ENCODE measurements at regions not wholly inside any gene's neighbourhood (a gene's known extent, or its start where the extent isn't known, plus 50 kb on each side); places are given as distances from the start of the nearest gene placed in this dataset.
"Not testable (repeated sequence)": the region's sequence is repeated elsewhere in the genome, so short reads cannot be mapped to it uniquely, and the experiment has no call there.

DNA sequence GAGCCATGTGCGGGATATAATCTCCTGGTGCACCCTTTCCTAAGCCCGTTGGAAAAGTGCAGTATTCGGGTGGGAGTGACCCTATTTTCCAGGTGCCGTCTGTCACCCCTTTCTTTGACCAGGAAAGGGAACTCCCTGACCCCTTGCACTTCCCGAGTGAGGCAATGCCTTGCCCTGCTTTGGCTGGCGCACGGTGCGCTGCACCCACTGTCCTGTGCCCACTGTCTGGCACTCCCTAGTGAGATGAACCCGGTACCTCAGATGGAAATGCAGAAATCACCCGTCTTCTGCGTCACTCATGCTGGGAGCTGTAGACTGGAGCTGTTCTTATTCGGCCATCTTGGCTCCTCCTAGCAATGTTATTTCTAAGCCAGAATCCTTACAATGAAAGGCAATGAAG lies 121.1 kb downstream of the TAF11L14 start:
- in situ Hi-C loops (cut with MboI; ENCODE audit: low sequenced_read_pairs) = not testable (repeated sequence)

DNA sequence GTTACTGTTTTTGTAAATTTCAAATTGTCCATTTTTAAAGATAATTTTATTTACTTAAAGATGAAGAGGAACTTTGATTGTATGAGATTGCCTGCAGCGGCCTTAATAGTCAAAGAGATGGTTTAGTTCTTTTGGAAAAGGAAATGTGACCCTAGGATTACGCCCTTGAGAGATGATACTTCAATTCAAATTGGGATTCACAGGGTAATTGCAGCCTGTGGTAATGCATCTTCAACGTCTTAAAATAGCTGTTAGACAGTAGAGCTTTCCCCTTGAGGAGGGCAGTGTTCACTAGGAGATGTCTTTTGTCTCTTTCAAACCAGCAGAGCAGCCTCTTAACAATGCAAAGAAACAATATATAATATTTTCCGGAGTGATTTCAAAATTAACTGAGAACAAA lies 127.1 kb downstream of the TAF11L14 start:
- in situ Hi-C loops (cut with MboI; ENCODE audit: low sequenced_read_pairs) = no loop called here

DNA sequence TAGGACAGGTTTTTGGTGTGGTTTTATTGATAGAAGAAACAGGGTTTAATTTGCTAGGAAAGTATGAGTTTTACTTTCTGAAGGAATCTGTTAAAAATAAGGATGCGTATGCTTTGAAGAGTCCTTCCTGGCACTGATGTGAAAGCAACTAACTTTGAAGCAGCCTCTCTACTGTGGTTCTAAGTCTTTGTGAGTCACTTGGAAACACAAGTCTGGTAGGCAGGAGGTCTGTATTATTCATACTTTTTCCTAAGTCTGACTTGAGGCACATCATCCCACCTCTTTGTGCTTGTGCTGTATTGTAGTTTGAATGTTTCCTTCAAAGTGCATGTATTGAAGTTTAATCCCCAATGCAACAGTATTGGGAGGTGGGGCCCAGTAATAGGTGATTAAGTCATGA lies 129.0 kb downstream of the TAF11L14 start:
- in situ Hi-C loops (cut with MboI; ENCODE audit: low sequenced_read_pairs) = no loop called here

DNA sequence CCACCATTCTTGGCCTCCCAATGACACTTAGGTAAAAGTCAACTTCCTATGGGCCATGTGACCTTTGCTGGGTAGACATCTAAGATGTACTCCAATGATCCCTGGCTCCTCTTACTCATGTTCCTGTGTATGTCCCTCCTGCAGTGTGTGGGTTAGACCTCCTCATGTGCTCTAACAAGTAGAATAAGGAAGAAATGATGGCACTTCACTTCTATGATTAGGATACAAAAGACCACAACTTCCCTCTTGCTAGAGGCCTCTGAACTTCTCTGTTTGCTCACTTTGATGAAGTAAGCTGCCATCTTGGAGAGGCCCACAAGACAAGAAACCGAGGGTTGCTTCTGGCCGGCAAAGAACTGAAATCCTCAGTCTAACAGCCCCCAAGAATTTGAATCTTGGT lies 131.8 kb downstream of the TAF11L14 start:
- in situ Hi-C loops (cut with MboI; ENCODE audit: low sequenced_read_pairs) = no loop called here

DNA sequence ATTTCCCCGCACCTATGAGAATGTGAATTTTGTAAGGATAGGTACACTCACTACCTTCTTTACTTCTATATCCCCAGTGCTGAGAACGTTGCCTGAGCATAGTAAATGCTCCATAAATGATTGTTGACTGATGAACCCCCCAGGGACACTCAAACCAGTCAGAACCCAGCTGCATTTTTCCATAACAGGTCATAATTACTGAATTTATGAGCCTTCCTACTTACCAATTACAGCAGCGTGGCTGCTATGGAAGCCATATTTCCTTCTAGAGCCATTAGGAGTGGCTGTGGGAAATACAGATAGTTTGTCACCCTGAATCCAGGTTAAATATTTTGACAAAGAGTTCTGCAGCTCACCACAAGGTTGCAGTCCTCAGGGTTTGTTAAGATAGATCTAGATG lies 135.0 kb downstream of the TAF11L14 start:
- in situ Hi-C loops (cut with MboI; ENCODE audit: low sequenced_read_pairs) = no loop called here

DNA sequence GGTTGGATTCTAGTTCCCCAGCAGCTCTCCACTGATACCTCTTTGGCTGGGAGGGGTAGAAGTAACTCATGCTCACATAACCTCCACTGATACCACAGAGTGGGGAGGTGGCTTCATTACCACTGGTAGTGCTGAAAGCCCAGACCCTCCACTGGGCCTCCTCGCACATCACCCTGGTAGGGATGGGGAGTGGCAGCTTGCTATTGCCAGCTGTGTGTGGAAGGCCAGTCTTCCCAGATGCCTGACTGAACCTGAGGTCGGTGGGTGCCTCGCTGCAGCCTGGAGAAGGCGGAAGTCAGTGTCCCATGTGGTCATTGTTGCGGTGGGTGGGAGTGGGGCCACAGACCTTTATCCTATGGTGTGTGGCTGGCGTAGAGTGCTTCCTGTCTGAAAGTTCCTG lies 138.0 kb downstream of the TAF11L14 start:
- in situ Hi-C loops (cut with MboI; ENCODE audit: low sequenced_read_pairs) = no loop called here

DNA sequence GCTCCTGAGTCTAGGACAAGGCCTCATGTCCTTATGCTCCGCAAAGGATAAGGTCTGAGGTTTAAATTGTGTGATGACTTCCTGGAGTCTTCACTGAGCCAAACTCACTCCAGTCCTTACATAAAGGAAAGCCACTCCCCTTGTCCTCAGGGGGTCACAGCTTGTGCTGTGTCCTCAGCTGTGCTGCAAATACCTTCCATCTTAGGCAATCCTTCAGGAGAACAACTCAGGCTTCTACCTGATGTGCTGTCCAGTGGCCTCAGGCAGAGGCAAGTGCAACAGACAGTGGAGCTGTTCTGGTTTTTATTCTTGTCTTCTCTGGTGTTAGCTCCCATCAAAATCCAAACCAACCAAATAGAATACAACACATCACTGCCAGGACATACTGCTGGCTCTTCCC lies 151.5 kb downstream of the TAF11L14 start:
- in situ Hi-C loops (cut with MboI; ENCODE audit: low sequenced_read_pairs) = no loop called here

DNA sequence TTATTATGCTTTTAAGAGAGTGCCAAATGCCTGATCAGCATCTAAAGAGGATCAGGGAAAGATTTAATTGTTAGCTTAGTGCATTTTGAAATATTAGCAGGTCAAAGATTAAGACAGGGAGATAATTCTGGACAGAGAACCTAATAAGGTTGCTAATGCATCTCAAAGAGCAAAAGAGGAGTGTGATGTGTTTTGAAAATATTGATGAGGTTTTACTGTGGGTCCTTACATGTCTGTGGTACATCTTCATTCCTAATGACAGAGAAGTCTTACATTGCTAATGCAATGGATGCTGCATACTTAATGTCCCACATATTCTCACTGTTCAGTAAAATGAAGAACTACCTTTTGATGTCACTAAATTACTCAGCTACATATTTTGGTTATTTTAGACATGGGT lies 154.1 kb downstream of the TAF11L14 start:
- in situ Hi-C loops (cut with MboI; ENCODE audit: low sequenced_read_pairs) = no loop called here

DNA sequence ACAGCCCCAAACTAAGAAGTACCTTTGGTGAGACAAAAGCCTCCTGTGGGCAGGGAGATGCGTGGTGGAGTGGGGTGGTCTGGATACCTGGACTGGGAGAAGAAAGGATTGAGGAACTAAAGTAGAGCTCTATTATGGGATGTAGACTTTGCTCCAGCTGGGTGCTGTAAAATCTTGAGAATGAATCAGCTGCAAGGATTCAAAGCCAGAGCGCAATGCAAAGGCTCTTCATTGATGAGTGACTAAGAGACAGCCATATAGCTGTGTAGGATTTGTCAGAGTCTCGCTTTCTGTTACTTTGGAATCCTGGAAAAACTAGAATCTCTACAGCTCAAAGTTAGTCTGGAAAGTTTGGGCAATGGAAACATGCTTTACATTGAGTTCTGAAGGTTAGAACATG lies 159.9 kb downstream of the TAF11L14 start:
- in situ Hi-C loops (cut with MboI; ENCODE audit: low sequenced_read_pairs) = no loop called here

DNA sequence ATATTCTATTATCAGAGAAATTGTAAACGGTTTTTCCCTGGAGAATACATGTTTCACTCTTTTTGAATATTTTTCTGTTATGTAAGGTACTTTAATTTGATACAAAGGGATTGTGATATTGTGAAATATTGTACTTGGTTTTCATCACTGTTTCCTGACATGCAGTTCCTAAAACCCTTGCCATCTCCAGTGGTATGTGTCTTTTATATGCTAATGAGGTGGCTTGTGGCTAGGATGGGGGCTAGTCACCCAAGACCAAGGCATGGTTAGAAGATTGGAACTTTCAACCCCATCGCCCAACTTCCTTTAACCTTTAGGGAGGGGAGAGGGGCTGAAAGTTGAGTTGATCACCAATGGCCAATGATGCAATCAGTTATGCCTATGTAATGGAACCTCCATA lies 160.6 kb downstream of the TAF11L14 start:
- in situ Hi-C loops (cut with MboI; ENCODE audit: low sequenced_read_pairs) = no loop called here

DNA sequence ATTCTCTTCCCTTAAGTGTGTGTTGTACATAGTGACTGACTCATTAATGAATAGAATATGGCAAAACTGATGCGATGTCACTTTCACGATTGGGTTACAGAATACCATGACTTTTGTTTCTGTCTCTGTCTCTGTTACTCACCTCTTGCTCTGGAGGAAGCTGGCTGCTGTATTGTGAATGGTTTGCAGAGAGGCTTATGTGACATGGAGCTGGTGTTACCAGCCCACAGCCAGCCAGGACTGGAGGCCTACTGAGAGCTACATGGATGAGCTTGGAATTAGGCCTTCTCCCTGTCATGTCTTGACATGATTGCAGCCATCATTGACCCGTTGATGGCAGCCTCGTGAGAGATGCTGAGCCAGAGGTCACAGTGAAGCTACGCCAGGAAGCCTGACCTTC lies 161.9 kb downstream of the TAF11L14 start:
- in situ Hi-C loops (cut with MboI; ENCODE audit: low sequenced_read_pairs) = no loop called here

DNA sequence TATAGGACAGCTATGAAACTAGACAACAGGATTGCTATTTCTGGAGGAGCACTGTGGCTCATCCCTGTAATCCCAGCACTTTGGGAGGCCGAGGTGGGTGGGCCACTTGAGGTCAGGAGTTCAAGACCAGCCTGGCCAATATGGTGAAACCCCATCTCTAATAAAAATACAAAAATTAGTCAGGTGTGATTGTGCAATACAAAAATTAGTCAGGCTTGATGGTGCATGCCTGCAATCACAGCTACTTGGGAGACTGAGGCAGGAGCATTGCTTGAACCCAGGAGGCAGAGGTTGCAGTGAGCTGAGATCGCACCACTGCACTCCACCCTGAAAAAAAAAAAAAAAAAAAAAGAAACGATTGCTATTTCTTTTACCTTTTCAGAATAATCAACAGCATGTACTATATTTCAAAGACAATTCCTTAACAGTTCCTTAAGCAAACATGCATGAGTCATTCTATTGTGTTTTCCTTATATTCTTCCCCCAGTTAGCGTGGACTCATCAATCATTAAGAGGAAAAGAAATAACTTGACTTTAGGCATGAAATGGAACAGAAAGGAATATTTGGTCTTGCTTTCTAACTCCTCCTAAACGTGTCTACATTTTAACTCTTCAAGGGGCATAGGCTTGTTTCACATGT lies 162.6 kb downstream of the TAF11L14 start:
- in situ Hi-C loops (cut with MboI; ENCODE audit: low sequenced_read_pairs) = no loop called here

DNA sequence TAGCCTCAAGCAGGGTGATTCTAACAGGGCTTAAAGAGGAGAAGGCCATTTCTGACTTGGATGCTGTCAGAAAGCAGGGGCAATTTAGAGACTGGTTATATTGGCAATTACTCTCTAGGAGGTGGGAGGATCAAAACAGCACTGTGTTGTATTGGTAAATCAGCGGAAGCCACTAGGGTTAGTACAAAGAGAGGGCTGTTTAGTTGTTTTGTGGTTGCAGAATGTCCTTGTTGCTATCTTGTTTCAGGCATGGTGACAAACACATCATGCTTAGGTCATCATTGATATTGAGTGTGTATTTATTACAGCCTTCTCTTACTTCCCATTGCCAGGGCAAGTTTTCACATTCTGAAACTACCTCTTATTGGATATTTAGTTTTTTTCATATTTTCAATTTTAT lies 165.3 kb downstream of the TAF11L14 start:
- in situ Hi-C loops (cut with MboI; ENCODE audit: low sequenced_read_pairs) = no loop called here

DNA sequence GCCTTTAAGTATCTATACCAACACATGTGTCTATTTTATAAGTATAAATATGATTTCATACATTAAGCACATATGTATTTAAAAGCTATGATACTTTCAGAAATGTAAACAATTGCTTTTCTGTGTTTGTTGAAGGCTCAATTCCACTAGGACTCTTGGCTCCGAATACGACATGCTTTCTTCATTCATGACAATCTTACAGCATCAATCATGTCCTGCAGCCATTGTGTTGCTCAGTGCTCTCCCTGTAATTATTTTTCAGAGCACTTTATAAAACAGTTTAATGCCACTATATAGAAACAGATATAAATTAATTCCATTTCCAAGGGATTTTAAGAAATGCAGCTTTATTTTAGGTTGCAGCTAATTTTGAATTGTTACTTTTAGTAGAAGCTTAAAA lies 167.3 kb downstream of the TAF11L14 start:
- in situ Hi-C loops (cut with MboI; ENCODE audit: low sequenced_read_pairs) = no loop called here

DNA sequence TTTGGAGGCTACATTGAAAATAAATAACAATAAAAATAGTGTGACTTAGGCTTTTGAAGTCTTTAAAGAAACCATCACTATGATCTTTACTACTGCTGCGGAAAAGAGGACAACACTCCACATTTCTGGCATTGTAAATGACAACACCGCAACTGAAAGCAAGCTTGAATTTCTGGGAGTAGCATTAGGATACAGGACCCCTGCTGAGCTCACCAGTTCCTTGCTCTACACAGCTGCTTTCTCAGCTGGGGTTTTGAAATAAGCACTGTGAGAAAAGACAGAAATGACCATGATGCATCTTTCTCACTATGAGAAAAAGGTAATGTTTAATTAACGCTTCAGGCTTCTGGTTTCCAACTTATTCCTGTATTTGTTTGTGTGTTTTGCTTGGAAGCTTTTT lies 168.0 kb downstream of the TAF11L14 start:
- in situ Hi-C loops (cut with MboI; ENCODE audit: low sequenced_read_pairs) = no loop called here

DNA sequence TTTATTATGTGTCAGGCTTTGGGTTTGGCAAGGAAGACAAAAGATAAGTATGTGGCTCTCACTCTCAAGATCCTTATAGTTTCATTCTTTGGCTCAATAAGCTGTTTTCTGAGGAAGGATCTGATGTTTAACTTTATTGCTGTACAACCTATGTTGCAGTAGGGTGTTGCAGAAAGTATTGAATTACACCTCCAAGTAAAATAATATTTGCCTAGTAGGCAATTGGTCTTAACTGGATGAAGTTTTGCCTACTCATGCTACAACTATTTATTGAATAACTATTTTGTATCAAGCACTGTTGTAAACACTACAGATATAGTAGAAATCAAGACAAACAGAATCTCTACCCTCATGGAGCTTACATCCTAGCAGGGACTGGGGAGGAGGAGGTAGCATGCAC lies 169.7 kb downstream of the TAF11L14 start:
- in situ Hi-C loops (cut with MboI; ENCODE audit: low sequenced_read_pairs) = no loop called here

DNA sequence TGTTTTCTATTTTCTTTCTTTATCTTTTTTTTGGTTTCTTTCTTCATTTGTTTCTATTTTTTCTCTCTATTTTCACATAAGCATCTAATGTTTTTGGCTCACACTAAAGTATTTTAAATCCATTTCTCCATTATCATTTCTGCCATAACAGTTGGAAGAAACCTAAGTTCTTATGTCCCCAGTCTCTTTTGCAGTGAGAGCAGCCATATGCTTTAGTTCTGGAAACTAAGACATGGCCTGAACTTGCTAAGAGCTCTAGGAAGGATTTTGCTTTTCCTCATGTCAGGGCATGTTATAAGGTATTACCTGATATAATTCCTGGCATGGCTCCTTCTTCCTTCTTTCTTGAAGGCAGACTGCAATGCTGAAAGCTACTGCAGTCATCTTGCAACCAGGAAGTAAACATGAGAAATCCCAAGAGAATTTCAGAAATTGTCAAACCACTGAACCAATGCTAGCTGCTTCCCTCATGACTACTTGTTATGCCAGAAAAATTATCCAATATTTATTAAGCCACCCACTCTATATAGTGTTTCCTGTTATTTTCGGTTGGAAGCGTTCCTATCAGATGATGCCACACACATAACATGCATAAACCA lies 171.1 kb downstream of the TAF11L14 start:
- in situ Hi-C loops (cut with MboI; ENCODE audit: low sequenced_read_pairs) = no loop called here

DNA sequence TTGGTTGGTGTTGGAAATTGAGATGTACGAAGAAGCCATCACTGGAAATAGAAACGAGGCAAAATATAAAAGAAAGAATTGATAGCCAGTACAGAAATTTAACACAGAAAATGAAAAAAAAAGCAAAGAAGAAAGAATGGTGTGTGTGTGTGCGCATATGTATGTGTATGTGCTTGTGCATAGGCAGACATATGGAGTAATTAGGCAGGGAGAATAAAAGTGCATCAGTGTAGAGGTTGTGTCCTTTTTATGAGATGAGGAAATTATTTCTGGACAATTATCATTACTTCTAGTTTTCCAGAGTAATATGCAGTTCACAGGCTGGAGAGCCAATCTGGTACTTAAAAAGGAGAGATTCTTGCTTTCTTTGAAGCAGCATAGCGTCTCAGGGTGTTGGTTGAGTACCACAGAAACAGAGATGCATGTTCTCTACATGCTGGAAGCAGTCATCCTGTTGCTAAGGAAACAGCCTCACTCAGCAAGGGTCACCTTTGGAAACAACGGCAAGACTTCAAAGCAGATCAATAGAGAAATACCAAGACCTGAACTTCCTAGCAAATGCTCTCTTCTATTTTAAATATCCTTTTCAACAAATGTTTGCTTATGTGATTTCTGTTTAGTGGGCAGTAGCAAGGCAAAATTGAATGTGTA lies 172.7 kb downstream of the TAF11L14 start:
- in situ Hi-C loops (cut with MboI; ENCODE audit: low sequenced_read_pairs) = no loop called here

DNA sequence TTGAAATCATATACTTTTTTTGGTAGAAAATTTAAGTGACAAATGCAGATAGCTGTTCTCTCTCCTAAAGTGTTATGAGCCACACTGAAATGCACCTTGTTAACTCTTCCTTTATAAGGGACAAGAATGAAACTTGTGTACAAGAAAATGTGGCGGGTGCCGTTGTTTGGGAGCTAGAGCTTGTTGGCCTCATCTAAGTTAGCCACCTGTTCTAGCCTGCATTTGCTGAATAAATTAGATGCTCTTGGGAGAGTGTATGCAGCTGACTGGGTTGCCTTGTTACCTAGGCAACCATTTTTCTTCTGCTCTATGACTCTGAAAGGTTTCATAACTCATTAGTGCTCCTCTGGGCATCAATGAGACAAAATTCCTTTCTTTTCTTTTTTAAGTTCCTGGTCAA lies 174.3 kb downstream of the TAF11L14 start:
- in situ Hi-C loops (cut with MboI; ENCODE audit: low sequenced_read_pairs) = no loop called here

DNA sequence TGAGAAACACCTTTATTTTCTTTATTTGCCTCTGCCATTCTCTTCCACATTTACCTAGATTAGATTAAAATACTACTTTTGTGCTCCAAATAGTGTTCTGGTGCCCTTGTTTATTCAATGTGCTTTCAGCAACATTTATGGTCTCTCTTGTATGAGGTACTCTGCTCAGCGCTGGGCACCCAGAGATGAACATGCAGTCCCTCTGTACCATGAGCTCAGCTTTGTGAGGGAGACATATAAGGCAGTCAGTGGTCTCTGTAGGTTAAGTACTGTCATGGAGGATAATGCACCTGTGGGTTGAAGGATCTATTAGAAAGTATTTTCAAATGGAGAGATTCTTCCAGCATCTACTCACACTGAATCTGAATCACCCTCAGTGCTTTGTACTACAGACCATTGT lies 176.5 kb downstream of the TAF11L14 start:
- in situ Hi-C loops (cut with MboI; ENCODE audit: low sequenced_read_pairs) = no loop called here

DNA sequence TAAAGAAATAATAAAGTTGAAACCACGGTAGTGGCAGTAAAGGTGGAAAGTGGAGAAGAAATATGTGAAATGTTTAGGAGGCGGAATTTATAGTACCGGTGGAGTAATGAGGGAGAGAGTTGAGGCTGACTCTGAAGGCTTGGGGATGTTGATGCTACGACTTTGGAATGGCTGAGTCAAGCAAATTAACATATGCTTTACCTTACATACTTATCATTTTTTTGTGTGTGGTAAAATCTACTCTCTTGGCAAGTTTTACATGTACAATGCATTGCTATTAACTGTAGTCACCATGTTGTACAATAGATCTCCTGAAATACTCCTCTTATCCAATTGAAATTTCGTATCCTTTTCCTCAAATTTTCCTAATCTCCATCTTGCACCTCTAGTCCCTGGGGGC lies 179.0 kb downstream of the TAF11L14 start:
- in situ Hi-C loops (cut with MboI; ENCODE audit: low sequenced_read_pairs) = no loop called here

DNA sequence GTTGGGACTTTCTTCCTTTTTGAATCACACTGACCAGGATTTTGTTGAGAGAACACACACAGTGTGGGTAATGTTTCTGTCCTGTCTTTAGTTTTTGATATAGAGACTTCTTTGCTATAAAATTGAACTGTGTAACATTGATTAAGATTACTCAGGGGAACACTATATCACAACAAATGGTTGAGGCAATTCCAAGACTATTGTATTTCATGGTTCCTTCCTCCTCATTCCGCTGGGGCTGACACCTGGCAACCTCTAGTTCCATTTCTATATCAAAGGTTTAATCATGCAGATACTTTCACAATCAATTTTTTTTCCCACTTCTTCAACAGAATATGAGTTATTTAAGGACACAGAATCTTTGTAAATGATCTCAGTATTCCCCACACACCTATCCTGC lies 182.2 kb downstream of the TAF11L14 start:
- in situ Hi-C loops (cut with MboI; ENCODE audit: low sequenced_read_pairs) = no loop called here

DNA sequence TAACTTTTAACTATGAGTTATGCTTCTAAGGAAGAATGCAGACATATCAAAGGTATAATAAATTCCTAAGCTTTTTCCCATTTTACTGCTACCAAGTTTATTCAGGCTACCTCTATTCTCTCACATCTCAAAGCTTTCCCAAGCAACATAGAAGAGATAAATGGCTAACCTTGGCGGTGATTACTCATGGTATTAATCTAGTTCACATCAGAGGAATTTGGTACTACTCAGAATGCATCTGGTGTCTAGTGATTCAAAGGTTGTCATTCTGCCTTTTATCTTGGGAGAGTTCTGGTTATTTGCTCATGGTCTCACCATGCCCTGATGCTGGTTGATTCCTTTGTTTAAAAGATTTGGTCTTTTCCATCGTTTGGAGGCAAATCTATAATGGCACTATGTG lies 182.7 kb downstream of the TAF11L14 start:
- in situ Hi-C loops (cut with MboI; ENCODE audit: low sequenced_read_pairs) = no loop called here
